WI38 (cell line): ENCODE measurements at regions not wholly inside any gene's neighbourhood (a gene's known extent, or its start where the extent isn't known, plus 50 kb on each side); places are given as distances from the start of the nearest gene placed in this dataset.

Experiments used
- H3K4me3 ChIP-seq: 2 replicates; pipeline ENCODE4 v1.5.1; 2011; ENCODE audit warnings: low read depth, mild to moderate bottlenecking, control low read depth, low read length
- TF ChIP-seq, protein P1 (sequence below): IDR thresholded peaks from 2 replicates; pipeline ENCODE4 v1.5.1; 2012; ENCODE audit warnings: low read depth, mild to moderate bottlenecking, control low read depth, low read length

DNA sequence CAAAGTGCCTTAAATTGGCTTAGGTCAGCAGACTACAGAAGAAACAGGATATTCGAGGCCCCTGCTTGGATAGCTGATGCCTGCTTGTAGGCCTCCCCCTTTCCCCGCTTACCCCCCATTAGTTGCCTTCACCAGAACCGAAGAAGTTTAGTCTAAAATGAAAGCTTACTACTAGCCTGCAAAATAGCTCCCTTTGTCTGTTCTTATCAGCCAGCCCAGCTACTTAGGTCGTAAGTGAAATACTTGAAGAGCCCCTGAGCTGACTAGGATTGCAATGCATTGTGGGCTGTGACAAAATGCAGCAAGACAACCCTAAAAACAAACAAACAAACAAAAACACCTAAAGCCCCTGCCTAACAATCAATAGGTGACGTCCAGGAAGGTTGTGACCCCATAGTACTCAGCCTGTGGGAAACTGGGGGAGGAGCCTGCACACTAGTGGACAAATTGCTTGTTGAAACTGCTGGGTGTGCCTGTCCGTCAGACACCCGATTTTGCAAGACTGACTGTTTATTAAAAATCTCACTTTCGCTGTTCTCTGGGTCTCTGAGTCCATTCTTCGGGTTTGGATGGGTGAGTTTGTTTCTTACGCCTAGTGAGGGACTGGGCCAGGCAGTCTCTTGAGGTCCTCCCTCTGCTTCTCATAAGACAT is 105.0 kb upstream of the DUSP22 start:
- TF ChIP-seq, protein P1, sequence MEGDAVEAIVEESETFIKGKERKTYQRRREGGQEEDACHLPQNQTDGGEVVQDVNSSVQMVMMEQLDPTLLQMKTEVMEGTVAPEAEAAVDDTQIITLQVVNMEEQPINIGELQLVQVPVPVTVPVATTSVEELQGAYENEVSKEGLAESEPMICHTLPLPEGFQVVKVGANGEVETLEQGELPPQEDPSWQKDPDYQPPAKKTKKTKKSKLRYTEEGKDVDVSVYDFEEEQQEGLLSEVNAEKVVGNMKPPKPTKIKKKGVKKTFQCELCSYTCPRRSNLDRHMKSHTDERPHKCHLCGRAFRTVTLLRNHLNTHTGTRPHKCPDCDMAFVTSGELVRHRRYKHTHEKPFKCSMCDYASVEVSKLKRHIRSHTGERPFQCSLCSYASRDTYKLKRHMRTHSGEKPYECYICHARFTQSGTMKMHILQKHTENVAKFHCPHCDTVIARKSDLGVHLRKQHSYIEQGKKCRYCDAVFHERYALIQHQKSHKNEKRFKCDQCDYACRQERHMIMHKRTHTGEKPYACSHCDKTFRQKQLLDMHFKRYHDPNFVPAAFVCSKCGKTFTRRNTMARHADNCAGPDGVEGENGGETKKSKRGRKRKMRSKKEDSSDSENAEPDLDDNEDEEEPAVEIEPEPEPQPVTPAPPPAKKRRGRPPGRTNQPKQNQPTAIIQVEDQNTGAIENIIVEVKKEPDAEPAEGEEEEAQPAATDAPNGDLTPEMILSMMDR, result no peak

DNA sequence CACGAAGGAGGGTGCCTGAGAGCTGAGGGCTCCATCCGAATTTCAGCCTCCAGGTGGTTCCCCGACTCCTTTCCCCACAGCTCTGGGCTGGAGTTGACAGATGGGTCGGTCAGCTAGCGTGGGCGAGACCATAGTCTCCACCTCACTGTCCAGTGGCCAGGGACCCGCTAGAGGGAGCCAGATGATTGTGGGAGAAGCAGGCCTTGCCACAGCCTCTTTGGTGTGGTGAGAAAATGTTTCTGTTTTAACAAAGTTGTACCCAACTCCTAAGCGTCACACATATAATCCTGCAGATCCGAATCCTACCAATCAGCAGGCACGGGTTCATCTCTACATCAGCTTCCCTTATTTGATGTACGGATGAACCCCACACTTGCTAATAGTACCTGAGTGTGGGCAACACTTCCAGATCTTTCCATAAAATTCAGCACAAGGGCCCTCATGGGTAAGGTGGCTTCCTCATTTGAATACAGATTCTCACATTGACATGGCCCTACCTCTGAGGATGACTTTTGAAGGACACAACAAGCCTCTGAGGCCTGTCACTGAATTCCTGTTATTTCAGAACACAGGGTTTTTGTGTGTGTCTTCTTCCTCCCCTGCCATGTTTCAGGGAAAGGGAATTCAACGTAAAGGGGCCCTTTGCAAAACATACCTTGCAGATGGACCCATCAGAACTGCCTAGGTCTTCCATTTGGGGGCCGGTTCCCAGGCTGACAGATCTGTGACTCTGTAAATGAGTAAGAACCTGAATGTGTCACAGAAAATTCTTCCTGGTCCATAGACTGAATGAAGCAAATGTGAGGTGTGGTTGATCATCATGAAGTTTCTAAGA is 103.2 kb upstream of the DUSP22 start:
- no peak overlapping the region for H3K4me3 ChIP-seq
- TF ChIP-seq, protein P1, result peak; percentile 91

More for the DNA sequence above, 105.0 kb upstream of the DUSP22 start:
- no peak overlapping the region for H3K4me3 ChIP-seq

DNA sequence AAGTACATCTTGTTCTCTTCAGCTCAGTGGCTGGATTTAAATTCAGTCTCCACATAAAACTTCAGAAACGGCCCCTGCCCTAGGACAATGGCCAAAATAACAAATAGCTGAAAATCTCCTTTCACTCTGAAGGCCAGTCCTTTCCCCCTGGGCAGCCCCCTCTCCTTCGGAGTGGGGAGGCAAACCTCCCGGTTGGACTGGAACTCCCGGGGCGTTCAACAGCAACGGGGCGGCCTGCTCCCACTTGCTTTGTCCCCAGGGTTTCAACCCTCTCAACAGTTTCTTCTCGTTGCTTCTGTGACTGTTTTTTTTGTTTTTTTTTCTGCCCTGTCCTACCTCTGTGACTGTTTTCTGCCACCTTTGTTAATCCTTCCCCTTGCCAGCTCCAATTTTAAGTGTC is 102.6 kb upstream of the DUSP22 start:
- TF ChIP-seq, protein P1, result no peak
- no peak overlapping the region for H3K4me3 ChIP-seq

DNA sequence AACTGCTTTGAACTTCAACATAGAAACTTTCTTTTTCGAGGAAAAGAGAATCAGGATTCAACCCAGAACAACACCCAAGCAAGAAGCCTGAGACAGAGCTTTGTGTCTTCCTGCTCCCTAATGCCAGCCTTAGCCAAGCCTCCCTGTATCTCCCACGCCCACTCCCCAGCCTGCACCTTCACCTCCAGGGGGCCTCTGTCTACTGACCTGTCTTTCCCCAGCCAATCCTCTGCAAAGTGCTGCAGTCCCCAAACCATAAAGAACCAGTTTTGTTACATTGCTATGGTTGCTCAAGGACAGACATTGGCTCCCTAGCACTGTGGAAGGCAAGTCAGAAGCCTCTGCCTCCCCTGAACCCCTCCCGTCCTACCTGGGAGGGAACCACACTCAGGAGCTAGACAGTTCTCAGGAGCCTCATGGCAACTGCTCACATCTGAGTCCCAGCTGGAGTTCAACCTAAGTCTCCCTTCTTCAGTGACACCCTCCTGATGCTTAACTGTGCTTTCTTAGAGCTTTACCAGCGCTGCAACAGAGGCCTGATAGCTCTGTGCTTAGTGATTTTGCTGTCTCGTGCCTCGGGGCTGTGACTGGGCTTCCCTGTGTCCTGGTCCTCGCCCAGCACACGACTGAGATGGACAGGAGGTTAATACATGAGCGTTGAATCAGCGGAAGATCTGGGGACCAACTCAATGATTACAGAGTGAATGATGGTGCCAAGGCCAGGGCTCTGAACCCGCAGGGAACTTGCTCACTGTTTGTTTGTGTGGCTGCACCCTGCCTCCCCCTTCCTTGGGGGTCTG is 101.5 kb upstream of the DUSP22 start:
- TF ChIP-seq, protein P1, result no peak
- no peak overlapping the region for H3K4me3 ChIP-seq

DNA sequence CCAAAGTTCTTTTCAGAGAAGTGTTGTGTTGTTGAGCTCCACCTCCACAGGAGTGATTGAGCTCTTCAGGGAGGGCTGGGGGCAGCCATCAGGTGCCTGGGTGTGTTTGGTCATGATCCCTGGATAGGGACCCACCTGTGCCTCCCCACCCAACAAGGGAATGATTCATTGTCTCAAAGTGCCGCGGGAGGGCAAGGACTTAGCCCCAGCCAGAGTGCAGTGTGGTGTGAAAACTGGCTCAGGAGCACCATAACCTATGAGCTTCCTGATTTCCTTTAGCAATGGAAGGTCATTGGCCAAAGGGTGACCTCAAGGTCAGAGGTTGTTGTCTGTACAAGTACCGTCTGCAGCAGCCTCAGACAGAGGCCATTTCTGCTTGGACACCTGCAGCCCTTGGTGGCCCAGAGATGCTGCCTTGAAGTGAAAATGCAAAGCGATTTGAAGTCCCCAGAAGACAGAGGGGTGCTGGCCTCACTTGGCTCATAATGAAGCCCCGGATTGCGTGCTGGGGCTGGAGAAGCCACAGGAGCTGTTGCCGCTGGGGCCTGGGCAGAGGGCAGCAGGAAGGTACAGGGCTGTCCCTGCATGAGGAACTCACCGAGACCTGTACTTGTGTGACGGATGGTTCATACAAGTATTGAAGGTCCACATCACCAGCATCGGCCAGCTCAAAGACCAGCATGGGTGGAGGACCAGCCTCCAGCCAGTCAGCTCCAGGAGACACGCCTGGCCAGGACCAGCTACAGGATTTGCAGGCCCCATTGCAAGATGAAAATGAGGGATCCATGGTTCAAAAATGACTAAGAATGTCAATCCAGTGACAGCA is 100.6 kb upstream of the DUSP22 start:
- H3K4me3 ChIP-seq, result no peak overlapping the region
- TF ChIP-seq, protein P1, result no peak

DNA sequence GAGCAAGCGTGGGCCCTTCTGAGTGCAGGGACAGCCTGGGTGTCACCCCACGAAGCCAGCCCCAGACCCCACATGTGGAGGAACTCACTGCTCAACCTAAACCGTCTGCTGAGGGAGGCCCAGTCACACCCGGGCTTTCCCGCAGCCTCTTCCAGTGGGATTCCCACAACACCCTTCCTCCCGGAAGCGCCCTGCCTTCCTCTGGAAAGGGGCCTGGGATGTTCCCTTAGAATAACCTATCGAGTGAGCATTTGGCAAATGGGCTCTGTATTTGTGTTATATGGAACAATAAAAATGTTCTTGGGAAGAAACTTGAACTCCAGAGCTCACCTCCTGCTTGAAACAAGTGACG is 100.0 kb upstream of the DUSP22 start:
- no peak overlapping the region for H3K4me3 ChIP-seq
- TF ChIP-seq, protein P1, result no peak
